ENCODE measurements at regions not wholly inside any gene's neighbourhood (a gene's known extent, or its start where the extent isn't known, plus 50 kb on each side); places are given as distances from the start of the nearest gene placed in this dataset.

GRCh38 chr10:10961072-10961471, 56.6 kb upstream of the CELF2 start:
- H3K36me3 Mint-ChIP-seq (ENCODE audit: low read depth) = no peaks in the 10 kb centered on the region
- no peak overlapping the region for H3K4me3 Mint-ChIP-seq
- H3K9me3 Mint-ChIP-seq = no peaks in the 10 kb centered on the region
- no peaks in the 10 kb centered on the region for H3K4me1 Mint-ChIP-seq (ENCODE audit: low read depth)
- H3K27me3 Mint-ChIP-seq = peaks cover 17% of the 10 kb centered on the region
- H3K27ac Mint-ChIP-seq = no peak overlapping the region

- no peaks in the 10 kb centered on the region for H3K4me1 Mint-ChIP-seq (ENCODE audit: low read depth)
- no peak overlapping the region for H3K4me3 Mint-ChIP-seq
- H3K27me3 Mint-ChIP-seq = peaks cover 16% of the 10 kb centered on the region
- H3K36me3 Mint-ChIP-seq (ENCODE audit: low read depth) = no peaks in the 10 kb centered on the region
- no peaks in the 10 kb centered on the region for H3K9me3 Mint-ChIP-seq
- H3K27ac Mint-ChIP-seq = no peak overlapping the region
Measured at GRCh38 chr10:10967029-10967428, 50.6 kb upstream of the CELF2 start.

GRCh38 chr10:10967581-10968256, 50.0 kb upstream of the CELF2 start:
- Mint-ChIP-seq H3K4me1 (ENCODE audit: low read depth) (no peaks in the 10 kb centered on the region), H3K9me3 (no peaks in the 10 kb centered on the region), H3K27me3 (peaks cover 22% of the 10 kb centered on the region), H3K4me3 (no peak overlapping the region), H3K27ac (no peak overlapping the region), H3K36me3 (ENCODE audit: low read depth) (no peaks in the 10 kb centered on the region)

All from stimulated activated naive CD8-positive, alpha-beta T cell treated with anti-CD3 and anti-CD28 coated beads, Interleukin-15, Interleukin-2, amounts not matched to agents 100 ng/mL and 50 ng/mL, for 24 hours (primary cell).